ENCODE measurements at regions not wholly inside any gene's neighbourhood (a gene's known extent, or its start where the extent isn't known, plus 50 kb on each side); places are given as distances from the start of the nearest gene placed in this dataset.

DNA sequence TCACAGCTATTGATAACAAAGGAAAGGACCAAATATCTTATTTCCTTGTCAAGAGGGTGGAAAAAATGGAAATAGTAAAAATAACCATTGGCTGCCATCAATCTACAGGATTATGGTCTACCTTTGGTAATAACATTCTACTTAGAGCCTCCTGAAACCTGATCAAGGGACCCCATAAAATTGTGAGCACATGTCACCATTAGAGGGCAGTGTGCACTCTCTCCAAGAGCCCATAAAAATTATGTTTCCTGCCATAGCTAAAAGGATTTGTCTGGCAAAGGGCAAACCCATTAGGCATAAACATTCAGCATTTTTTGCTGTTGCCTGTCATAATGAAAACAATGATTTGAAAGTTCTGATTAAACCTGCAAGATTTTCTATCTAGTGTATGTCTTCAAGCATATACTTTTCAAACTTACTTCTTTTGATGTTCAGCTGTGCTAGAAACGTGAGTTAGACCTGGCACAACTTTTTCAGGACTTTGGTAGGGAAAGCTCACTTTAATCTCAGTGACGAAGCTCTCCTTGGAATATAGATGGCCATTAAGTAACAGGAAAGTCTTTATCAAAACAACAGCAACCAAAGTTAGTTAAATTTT lies 120.7 kb upstream of the ZFP64 start:
- Histone ChIP-seq H3K4me3 (replicated peaks in 1 of 3) (no peak overlapping the region), H3K27me3 (no peaks in the 10 kb centered on the region), H3K9me3 (no peaks in the 10 kb centered on the region), H3K4me1 (no peaks in the 10 kb centered on the region), H3K27ac (no peak overlapping the region), H3K36me3 (no peaks in the 10 kb centered on the region)
- TF ChIP-seq POLR2A (IDR thresholded peaks at IDR 0.05): no peak
- TF ChIP-seq, protein P1, sequence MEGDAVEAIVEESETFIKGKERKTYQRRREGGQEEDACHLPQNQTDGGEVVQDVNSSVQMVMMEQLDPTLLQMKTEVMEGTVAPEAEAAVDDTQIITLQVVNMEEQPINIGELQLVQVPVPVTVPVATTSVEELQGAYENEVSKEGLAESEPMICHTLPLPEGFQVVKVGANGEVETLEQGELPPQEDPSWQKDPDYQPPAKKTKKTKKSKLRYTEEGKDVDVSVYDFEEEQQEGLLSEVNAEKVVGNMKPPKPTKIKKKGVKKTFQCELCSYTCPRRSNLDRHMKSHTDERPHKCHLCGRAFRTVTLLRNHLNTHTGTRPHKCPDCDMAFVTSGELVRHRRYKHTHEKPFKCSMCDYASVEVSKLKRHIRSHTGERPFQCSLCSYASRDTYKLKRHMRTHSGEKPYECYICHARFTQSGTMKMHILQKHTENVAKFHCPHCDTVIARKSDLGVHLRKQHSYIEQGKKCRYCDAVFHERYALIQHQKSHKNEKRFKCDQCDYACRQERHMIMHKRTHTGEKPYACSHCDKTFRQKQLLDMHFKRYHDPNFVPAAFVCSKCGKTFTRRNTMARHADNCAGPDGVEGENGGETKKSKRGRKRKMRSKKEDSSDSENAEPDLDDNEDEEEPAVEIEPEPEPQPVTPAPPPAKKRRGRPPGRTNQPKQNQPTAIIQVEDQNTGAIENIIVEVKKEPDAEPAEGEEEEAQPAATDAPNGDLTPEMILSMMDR (IDR thresholded peaks at IDR 0.05): peak in 3 of 6 experiments; percentile 36 to 70 (median 39)
- WGBS, 2 donors: 57 to 59% methylated on average over 2 of the region's 2 CpGs
- peak; percentile 4 to 8 for DNase-seq
- intact Hi-C loops (cut with DNase I): no loop called here

DNA sequence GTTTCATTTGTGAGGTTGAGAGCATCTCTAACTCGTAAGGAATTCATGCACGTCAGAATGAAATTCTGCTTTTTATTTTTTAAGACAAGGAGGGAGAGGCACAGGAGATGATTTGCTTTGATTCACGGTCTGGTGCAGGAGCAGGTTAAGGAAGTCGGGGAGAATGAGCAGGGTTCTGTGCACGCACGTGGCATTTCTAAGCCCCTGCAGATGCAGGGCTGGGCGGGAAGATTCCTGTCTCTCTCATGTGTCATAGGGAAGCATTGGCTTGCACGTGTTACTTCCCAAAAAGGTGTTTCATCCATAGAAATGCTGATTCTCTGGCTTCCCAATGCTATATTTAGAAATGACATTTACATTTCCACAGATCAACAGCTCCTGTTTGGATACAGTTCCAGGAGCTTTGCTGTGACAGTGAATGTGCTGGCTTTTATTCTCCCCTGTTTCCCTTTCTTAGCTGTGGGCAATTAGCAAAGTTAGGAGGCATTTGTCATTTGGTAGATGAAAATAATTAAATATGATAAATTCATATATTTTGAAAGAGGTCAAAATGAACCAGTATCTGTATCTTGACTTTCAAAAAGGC lies 119.7 kb upstream of the ZFP64 start:
- DNase-seq: no peak
- WGBS, 2 donors: 56 to 66% methylated on average over 8 of the region's 8 CpGs
- no peaks in the 10 kb centered on the region for H3K36me3 ChIP-seq
- intact Hi-C loops (cut with DNase I): no loop called here
- H3K9me3 ChIP-seq: no peaks in the 10 kb centered on the region
- no peaks in the 10 kb centered on the region for H3K27me3 ChIP-seq
- H3K27ac ChIP-seq: no peak overlapping the region
- no peak for TF ChIP-seq POLR2A (IDR thresholded peaks at IDR 0.05)
- H3K4me1 ChIP-seq: no peaks in the 10 kb centered on the region
- H3K4me3 ChIP-seq (replicated peaks in 1 of 3): no peak overlapping the region

DNA sequence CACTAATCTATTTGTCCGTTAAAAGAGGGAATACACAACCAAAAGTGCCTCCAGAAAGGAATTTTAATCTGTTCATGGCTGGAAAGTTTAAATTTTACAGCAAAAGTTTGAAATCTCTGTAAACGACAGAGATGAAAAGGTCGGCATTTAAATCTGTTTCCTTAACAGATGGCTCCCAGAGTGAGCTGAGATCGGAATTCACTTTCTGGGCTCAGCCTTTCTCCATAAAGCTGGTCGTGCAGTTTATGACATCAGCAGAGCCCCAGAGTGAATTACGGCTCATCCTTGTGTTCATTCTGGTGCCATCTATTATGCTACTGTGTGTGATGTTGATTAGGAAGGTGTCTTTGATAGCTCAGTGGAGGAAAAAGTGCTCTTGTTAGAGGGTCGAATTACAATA lies 117.6 kb upstream of the ZFP64 start:
- TF ChIP-seq, protein P1 (IDR thresholded peaks at IDR 0.05): no peak
- Histone ChIP-seq H3K9me3 (no peaks in the 10 kb centered on the region), H3K4me1 (no peaks in the 10 kb centered on the region), H3K4me3 (replicated peaks in 1 of 3) (no peak overlapping the region), H3K36me3 (no peaks in the 10 kb centered on the region), H3K27ac (no peak overlapping the region), H3K27me3 (no peaks in the 10 kb centered on the region)
- 71 to 73% methylated on average over 7 of the region's 7 CpGs for WGBS, 2 donors
- no peak for DNase-seq
- intact Hi-C loops (cut with DNase I): no loop called here

DNA sequence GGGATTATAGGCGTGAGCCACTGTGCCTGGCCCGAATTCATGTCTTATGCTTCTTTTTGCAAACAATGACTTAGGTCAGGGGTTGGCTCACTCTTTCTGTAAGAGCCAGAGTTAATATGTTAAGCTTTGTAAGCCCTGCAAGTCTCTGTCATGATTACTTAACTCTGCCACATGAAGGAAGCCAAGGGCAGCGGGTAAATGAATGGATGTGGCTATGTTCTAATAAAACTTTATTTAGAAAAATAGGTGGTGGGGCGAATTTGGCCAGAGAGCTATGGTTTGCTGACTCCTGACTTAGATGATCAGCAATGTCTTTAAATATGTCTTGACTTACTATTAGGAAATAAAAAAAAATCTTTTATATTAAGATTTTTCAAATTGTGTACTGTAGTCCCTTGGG lies 114.9 kb upstream of the ZFP64 start:
- intact Hi-C loops (cut with DNase I): no loop called here
- DNase-seq: no peak
- H3K27ac ChIP-seq: no peak overlapping the region
- no peaks in the 10 kb centered on the region for H3K9me3 ChIP-seq
- no peaks in the 10 kb centered on the region for H3K4me1 ChIP-seq
- 92% methylated on average over 4 of the region's 4 CpGs for WGBS, 2 donors
- H3K4me3 ChIP-seq (replicated peaks in 1 of 3): no peak overlapping the region
- H3K27me3 ChIP-seq: no peaks in the 10 kb centered on the region
- no peaks in the 10 kb centered on the region for H3K36me3 ChIP-seq
- TF ChIP-seq POLR2A (IDR thresholded peaks at IDR 0.05): no peak
- TF ChIP-seq, protein P1 (IDR thresholded peaks at IDR 0.05): no peak

DNA sequence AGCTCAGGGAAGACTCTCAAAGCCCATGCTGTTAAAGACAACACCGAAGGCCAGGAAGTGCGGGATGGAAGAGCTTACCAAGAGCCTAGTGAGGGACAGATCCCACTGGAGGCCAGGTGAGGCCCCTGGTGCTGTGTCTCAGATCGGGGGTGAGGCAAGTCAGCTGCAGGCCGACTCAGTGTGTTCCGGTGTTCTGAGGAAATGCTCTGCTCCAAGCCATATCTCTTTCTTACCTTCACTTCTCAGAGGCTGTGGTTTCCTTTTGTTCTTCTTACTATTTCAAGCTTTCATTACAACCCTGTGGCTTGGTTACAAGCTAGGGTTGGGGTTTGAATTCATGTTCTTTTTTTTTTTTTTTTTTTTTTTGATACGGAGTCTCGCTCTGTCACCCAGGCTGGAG lies 114.3 kb upstream of the ZFP64 start:
- H3K9me3 ChIP-seq: no peaks in the 10 kb centered on the region
- TF ChIP-seq, protein P1 (IDR thresholded peaks at IDR 0.05): no peak
- TF ChIP-seq POLR2A (IDR thresholded peaks at IDR 0.05): no peak
- no peaks in the 10 kb centered on the region for H3K36me3 ChIP-seq
- WGBS, 2 donors: 84 to 89% methylated on average over 7 of the region's 7 CpGs
- no peaks in the 10 kb centered on the region for H3K27me3 ChIP-seq
- no peak overlapping the region for H3K4me3 ChIP-seq (replicated peaks in 1 of 3)
- intact Hi-C loops (cut with DNase I): no loop called here
- H3K4me1 ChIP-seq: no peaks in the 10 kb centered on the region
- no peak overlapping the region for H3K27ac ChIP-seq
- DNase-seq: no peak
